SKM-1 treated with dmso at 0.1 percent for 144 hours (cell line): ENCODE measurements at regions not wholly inside any gene's neighbourhood (a gene's known extent, or its start where the extent isn't known, plus 50 kb on each side); places are given as distances from the start of the nearest gene placed in this dataset.
"Not testable (repeated sequence)": the region's sequence is repeated elsewhere in the genome, so short reads cannot be mapped to it uniquely, and the experiment has no call there.

Experiments used
- DNase-seq: peaks from one replicate; lab custom pipeline; 2025; ENCODE audit not compliant: unreplicated experiment; lab: John Stamatoyannopoulos, UW

DNA sequence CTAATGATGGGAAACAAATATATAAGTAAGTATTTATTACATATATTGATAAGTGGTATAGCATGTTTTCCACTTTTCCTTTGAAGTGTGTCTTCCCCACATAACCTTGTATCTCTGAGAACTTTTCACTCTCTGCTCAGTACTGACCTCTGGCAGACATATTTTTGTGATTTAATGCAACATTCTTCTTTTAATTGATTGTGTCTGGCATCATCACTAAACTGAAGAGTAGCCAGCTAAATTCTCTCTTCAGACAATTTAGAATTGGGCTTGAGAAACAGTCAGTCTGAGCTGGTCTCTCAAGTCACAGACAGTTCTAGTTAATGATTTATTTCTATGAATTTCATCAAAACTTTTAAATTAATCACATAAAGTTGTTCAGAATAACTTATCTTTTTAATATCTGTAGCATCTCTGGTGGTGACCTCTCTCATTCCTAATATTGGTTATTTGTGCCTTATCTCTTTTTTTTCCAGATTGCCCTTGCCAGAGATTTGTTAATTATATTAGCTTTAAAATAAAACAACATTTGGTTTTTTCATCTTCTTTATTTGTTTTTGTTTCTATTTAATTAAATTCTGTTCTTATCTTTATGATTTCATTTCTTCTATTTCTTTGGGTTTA is 230.0 kb upstream of the VLDLR start:
- DNase-seq, result not testable (repeated sequence)

DNA sequence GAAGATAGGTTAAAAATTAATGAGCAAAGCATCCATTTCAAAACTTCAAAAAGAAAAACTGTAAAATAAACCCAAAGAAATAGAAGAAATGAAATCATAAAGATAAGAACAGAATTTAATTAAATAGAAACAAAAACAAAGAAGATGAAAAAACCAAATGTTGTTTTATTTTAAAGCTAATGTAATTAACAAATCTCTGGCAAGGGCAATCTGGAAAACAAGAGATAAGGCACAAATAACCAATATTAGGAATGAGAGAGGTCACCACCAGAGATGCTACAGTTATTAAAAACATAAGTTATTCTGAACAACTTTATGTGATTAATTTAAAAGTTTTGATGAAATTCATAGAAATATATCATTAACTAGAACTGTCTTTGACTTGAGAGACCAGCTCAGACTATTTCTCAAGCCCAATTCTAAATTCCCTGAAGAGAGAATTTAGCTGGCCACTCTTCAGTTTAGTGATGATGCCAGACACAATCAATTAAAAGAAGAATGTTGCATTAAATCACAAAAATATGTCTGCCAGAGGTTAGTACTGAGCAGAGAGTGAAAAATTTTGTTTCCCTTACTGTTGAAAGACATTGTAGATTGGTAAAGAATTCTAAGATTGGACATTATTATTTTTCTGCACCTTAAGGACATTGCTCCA is 227.4 kb upstream of the VLDLR start:
- DNase-seq, result not testable (repeated sequence)

DNA sequence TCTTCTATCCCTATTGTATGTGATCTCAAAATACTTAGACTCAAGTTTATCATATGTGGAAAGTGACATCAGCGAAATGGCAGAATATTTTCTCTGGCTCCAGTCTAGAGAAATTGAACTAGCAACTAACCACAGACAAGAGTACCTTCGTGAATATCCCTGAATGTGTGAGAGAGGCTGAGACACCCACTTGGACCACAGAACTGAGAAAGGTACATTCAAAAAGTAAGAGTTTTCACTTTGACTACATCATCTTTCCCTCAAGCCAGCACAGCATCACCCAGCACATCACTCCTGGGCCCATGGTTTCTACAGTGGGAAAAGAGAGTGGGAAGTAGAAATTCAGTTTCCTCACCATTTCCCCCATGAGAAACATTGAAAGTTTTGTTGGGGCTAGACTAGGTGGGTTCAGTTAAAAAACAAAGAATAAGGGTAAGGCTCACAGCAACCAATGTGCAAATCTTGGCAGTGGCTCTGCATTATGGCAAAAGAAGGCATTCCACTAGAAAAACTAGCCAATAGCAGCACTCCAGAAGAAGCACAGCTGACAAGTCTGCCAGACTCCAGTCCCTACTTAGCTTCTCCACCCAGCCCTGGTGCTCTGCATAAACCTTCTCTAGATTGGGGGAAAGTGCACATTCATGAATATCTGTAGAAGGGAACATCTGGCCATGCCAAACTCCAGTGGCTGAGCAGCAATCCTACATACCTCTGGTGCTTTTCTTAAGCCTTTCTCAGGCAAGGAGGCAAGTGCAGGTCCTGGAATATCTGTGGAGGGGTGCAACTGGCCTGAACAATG is 225.6 kb upstream of the VLDLR start:
- DNase-seq, result no peak

DNA sequence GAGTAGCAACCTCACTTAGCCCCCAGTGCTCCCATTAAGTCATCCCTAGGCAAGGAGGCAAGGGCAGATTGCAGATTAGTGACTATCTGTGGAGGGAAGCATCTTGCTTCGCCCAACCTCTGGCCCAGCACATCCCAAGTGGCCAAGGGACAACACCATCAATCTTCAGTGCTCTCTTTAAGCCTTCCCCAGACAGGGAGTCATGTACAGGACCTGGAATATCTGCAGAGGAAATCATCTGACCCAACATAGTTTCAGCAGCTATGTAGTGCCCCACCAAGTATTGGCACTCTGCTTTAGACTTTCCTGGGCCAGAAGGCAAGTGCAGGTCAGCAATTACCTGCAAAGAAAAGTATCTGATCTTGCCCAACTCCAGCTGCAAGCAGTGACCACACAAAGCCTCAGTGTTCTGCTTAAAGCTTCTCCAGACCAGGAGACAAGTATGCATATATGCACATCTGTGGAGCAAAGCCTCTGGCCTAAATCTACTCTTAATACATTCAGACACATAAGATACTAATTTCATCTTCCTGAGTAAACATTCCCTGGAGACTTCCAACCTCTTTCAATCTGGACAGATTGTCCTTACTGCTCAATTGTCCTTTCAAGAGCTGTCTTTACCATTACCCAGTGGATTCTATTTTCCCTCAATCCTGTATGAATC is 224.8 kb upstream of the VLDLR start:
- DNase-seq, result no peak

DNA sequence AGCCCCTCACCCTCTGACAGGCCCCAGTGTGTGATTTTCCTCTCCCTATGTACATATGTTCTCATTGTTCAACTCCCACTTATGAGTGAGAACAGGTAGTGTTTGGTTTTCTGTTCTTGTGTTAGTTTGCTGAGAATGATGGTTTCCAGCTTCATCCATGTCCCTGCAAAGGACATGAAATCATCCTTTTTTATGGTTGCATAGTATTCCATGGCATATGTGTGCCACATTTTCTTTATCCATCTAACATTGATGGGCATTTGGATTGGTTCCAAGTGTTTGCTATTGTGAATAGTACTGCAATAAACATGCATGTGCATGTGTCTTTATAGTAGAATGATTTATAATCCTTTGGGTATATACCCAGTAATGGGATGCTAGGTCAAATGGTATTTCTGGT is 223.7 kb upstream of the VLDLR start:
- DNase-seq, result not testable (repeated sequence)

DNA sequence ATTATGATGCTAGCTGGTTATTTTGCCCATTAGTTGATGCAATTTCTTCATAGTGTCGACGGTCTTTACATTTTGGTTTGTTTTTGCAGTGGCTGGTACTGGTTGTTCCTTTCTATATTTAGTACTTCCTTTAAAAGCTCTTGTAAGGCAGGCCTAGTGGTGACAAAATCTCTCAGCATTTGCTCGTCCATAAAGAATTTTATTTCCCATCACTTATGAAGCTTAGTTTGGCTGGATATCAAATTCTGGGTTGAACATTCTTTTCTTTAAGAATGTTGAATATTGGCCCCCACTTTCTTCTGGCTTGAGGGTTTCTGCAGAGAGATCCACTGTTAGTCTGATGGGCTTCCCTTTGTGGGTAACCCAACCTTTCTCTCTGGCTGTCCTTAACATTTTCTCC is 219.8 kb upstream of the VLDLR start:
- not testable (repeated sequence) for DNase-seq

DNA sequence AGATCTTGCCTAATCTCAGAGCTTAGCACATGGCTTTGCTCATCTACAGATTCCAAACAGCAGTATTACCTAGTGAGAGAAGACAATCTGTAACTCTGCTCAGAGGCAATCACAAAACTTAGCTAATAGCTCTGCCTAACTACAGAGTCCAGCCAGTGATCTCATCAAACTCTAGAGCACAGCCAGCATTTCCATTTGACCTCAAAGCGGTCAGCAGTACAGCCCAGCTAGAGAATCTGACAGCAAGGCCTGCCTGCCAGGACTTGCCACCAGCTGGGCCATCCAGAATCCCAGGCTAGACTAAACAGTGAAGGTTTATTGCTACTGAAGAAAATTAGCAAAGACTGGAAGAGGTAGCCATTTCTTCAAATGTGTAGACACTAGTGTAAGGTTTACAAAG is 217.9 kb upstream of the VLDLR start:
- no peak for DNase-seq

DNA sequence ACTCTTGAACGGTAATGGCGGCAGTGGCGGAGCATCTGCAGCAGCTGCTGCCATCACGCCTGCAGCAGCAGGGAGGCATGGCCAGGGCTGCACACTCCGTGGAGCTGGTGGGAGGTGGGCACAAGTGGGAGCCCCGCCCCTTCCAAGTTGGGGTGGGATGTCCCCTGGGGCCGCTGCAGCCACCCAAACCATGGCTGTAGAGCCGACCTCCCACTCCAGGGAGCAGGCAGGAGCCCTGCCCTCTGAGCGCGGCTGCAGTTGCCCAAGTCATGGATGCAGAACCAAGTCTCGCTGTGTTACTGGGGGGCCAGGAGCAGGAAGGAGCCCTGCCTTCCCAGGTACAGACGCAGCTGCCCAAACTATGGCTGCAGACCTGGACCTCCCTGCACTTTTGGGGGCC is 215.3 kb upstream of the VLDLR start:
- no peak for DNase-seq

DNA sequence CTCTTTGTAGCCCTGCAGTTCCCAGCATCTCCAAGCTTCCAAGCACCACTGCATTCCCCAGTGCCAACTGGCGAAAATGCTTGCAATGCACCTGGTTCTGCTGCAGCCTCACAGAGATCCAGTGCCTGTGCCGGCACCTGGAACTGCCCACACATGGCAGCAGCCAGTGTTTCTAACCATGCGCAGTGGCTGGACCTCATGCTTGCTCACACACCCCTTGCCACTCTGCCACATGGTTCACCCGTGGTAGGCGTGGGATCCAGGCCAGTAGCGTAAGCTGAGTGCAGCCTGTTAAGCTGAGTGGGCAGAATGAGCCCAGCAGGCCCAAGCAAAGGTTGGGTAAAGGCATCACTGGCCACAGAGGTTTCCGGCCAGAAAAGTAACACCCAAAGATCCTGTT is 214.1 kb upstream of the VLDLR start:
- DNase-seq, result no peak

DNA sequence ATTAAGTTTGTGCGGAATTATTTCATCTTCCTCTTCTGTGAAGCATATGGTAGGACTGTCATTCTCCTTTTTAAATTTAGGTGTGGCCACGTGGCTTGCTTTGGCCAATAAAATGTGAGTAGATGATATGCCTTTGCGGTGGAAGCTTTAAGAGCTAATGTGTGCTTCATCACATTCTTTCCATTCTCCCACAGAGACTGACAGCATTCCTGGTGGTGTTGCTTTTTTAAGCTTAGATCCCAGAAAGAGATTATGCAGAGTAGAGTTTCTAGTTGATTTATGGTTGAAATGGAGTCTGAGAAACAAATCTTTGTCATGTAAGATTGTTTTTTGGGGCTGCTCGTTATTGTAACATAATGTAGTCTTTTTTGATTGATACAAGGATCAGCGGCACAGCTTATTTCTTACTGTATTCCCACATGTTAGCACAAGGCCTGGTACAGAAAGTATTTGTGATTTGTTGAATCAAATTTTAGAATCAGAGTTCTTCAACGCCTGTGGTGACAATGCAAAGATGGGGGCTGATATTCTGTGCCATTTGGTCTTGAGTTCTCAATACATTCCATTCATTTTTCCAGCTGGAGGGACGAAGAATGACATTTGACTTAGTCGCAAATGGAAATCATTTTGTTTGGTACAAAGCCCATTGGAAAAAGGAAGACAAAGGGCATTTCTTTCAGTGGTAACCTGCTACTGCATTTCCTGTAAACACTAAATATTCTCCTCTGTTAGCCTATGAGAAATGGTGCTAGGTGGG is 209.9 kb upstream of the VLDLR start:
- no peak for DNase-seq

DNA sequence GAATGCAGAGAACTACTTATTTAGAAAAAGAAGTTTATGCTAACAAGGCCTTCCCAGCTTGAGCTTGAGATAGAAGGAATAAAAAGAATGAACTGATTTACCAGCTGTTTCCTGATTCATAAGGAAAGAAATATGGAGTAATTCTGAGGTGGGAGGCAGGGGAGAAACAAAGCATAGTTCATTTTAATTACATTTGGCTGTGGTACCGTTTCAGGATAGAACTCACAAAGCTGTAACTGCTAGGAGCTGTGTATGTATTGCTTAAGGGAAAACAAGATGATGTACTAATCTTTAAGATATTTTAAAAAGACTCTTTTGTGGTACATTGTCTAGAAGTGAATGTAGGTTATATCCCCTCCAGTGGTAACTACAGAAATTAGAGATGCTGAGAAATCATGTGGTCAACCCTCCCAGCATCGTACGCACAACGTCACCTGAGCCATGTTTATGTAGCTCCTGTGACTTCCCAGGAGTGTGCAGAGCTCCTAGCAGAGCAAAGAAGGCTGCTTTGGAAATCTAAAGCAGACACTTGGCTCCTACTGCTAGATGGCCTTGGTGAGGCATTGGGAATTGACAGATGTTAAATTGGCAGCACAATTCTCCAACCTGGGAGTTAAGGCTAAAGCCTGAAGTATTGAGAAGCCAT is 208.3 kb upstream of the VLDLR start:
- no peak for DNase-seq

DNA sequence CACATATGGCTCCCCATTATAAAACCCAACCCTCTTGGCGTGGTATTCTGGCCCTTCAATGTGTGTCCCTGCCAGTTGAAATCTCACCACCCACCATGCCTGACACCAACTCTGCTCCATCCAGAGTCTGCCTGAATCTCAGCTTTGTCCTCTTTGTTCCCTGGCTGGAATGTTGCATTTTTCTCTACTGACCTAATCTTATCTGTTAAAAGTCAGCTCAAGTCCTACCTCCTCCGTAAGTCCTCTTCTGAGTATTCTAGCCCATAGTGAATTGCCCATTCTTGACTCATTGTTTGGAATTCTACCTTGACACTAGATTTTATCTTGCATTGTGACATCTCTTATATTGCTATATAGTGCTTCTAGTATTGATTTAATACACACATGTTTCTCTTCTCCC is 207.1 kb upstream of the VLDLR start:
- no peak for DNase-seq

DNA sequence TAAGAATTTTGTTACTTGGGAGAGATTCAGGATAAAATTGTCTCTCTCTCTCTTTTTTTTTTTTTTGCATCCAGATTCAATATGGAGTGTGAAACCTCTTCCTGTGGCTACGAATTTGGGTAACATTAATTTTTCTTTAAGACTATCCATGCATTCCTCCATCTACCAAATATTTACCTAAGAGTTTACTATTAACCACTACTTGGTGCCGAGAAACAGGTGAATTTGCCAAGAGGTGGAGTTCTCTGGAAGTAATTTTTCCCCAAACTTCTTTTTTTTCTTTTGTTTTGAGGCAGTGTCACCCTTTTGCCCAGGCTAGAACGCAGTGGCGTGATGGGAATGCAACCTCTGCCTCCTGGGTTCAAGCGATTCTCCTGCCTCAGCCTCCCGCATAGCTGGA is 206.3 kb upstream of the VLDLR start:
- DNase-seq, result no peak

DNA sequence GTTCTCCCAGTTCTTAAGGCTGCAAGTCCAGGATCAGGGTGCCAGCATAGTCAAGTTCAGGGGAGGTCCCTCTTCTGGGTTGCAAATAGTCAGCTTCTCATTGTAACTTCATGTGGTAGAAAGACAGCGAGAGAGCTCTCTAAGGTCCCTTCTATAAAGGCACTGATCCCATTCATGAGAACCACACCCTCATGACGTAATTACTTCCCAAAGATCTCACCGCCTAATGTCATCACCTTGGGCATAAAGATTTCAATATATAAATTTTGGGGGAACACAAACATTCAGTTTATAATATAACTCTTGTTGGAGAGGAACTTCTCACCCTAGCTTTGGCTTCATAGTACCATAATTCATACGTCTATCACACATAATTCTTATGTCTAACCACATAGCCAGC is 203.9 kb upstream of the VLDLR start:
- no peak for DNase-seq

DNA sequence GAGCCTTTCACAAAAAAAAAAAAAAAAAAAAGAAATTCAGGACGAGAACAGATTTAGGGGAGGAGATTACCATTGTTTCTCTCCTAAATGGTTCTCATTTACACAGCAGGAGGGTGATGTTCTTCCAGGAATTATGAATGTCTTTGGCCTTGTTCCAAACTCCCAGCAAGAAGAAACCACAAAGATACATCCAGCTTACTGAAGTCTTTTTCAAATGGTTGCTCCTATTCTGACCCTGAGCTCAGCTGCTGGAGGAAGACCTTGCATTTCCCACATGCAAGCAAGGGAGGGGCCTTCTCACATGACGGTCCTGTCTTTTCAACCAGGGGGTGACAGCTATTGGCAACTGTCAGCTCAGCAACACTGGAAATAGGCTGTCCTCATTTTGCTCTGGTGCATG is 203.0 kb upstream of the VLDLR start:
- DNase-seq, result no peak

DNA sequence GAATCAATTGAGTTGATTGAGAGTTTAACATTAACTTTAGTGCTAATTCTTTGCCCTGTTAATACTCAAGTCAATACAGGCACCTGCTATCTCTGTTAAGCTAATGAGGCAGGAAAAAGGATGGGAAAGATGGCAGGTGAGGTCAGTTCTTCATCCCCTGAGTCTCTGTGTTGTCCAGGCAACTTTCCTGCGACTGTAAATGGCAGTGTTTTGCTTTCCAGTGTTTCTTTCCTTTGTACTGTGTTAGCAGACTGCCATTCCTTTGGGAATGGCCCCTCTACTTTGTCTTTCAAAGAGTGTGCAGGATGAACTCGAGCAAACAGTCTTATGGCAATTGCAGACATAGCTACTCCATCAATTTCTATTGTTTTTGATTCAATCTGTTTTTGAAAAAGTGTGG is 202.2 kb upstream of the VLDLR start:
- DNase-seq, result no peak

DNA sequence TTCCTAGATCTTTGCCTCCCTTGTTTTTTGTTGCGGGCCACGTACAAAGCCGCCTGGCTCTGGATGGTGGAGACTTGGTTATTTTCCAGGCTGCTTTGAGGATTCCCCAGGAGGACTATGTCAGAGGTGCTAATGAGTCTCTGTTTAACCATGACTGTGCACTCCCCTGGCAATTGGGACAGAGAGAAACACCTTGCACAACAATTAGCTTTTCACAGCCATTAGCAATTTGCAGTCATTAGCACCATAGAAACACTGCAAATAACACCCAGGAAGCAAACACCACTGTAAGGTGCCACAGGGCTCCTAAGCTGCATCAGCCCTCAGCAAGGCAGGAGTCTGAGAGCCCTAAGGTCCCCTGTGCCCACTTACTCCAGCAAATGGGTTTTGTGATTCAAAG is 201.0 kb upstream of the VLDLR start:
- DNase-seq, result no peak

DNA sequence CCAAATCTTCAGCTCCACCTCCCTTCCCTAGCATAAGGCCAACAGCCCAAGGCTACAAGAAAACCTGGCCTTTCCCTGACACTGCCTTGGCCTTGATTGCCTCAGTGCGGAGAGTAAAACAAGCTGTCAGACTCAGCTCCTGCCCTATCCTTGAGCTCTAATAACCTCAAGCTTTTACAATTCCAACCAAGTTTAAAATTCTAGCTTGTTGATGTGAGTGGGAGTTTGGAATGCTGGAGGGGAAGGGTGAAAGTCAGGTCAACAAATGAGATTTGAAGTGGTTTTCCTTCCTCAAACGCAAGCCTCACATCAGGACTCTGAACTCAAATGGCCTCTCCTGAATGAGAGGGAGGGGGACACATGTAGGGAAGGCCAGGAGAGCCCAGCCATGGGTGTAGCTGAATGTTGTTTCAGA is 197.0 kb upstream of the VLDLR start:
- DNase-seq, result no peak

DNA sequence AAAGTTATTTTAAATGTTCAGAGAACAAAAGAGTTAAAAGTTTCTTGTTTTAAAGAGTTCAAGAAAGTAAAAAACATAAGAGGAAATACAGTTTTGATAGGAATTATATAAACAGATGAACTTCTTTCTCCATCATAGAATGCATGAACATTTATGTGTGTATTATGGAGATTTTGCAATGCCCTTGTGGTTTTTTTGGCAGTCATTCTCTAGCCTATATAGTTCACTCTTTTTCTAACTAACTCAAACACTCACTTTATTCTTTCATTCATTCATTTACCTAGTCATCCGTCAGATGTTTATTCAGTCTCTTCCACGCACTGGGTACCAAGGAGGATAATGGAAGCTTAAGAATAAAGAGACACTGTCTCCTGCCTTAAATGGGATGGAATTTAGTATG is 195.9 kb upstream of the VLDLR start:
- DNase-seq, result no peak

DNA sequence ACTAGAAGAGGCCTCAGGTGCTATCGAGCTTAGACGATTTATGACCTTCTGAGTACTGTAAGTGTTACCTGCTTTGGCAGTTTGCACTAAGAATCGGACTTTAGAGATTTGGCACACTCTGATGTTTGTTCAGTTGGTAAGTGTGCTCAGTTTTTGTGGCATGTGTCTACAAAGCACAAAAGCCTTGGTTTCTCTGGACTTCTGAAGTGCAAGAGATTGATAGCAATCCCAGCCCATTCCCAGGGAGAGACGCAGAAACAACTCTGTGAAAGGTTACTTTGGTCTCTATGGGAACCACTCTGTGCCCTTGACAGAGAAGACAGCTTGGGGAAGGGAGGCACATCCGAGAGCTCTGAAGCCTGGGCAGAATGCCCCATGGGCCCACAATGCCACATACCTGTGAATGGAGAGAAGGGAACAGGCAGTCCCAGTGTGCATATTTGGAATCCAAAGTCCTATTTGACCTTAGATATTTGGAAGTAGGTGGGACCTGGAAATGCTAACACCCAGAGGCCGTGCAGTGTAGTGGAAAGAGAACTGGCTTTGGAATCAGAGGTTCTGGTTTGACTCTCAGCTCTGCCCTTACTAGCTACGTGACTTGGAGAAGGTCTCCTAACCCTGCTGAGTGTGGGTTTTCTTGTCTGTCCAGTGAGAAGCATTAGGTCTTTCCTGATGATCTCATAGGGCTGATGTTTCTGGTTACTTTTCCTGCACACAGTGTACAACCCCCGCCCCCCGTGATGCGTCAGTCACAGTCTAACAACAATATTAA is 194.3 kb upstream of the VLDLR start:
- no peak for DNase-seq
